Dedifferentiated amniotic fluid mesenchymal stem cell (primary cell): ENCODE measurements at regions not wholly inside any gene's neighbourhood (a gene's known extent, or its start where the extent isn't known, plus 50 kb on each side); places are given as distances from the start of the nearest gene placed in this dataset.

Experiments
- DNase-seq: peaks from one replicate; pipeline ENCODE4 v3.0.0-alpha.2; 2016; ENCODE audit errors: extremely low spot score

GRCh38 chr12:24143928-24144327, 194.5 kb upstream of the SOX5 start:
- DNase-seq = no peak

GRCh38 chr12:24139035-24139434, 189.6 kb upstream of the SOX5 start:
- DNase-seq = no peak

- DNase-seq = no peak
Observed at GRCh38 chr12:24138041-24138440, 188.6 kb upstream of the SOX5 start.

GRCh38 chr12:24135158-24135850, 185.8 kb upstream of the SOX5 start:
- DNase-seq = no peak

DNA sequence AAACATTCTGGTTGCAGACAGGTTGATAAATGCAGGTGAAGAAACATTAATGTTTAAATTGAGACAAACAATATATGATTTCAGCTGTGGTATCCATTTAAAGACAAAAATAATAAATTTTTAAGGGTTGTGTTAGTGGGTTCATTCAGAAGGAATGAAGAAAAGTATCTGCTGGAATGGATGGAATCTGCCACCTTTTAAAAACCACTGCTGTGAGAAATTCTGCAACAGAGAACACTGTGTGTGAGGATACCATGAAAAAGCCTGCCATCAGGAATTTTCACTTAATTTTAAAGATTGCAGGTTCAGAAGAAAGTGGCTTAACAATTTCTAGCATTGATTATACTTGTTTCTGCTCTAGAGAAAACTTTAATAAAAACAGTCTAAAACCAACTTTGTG, 184.6 kb upstream of the SOX5 start:
- no peak for DNase-seq

GRCh38 chr12:24133384-24133783, 183.9 kb upstream of the SOX5 start:
- DNase-seq = no peak

DNA sequence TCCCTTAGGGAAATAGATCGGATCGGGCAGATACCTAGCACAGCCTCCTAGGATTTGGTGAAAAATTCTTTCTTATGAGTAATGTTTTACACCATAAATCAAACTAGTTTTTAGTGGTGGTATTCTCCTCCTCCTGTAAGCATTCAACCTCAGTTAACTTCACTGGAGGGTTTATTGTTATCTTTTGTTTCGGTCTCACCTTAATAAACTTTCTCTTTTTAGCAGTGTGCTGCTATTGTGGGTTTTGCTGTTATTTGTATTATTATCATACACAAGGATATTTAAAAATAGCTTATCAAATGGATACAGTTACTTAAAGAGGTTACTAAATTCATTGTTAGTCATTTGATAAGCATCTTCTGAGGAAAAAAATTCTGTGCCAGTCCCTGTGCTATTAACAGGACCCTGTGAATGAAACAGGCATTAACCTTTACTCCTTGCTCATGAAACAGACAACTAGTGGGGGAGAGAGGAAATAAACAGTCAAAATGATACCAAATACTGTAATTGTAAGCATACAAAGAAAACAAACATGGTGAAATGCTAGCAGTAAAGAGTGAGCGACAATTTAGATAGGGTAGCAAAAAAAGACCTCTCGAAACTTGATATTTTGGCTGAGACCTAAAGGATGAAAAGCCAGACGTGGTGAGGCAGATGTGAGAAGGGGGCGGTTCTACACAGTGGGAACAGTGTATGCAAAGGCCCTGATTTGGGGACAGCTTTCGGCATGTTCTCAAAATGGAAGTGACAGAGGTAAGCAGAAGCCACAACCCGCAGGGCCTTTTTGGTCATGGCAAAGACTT, 178.7 kb upstream of the SOX5 start:
- DNase-seq = no peak

DNA sequence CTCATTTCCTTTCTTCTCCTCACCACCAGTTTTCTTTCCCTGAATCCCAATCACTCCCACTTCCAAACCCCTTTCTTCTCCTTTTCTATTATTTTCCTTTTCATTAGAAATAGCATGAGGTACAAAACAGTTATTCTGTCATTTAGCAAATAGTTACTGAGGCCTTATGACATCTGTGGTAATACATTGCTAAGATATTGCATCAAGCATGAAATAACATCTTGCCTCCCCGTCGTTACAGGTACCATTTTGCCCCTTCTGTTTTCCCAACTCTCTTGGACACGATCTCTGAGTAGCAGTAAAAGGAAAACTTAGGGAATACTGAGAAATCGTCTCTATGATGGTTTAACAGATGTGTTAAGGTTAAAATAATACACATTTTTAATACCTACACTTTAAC, 175.8 kb upstream of the SOX5 start:
- DNase-seq = no peak

DNA sequence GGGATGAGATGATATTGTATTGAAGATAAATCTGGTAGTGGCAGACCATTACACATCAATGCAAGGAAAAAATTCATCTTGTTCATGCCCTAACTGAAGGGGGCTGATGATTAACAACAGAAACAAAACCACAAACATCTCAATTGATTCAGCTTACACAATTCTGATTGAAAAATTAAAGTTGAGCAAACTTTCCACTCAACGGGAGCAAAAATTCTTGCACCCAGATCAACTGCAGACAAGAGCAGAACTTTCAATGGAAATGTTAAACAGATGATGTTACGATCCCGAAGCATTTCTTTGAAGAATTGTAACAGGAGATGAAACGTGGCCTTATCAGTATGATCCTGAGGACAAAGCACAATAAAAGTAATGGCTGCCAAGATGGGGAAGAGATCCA, 172.4 kb upstream of the SOX5 start:
- DNase-seq = no peak

DNA sequence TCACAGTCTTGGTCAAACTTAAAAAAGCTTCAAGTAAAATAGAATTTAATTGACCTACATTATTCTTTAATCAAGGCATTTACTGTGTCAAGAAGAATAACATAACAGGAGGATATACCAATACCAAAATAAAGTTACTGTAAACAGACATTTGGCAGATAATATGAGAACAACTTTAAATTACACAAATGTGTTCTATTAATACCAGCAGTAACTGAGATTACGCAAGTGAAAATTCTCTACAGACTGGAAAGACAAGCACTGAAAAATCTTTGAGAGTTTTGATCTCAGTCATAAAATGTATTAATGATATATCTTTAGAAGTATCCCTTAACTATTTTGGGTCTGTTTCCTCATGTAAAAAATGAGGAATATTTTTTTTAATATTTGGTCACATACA, 169.2 kb upstream of the SOX5 start:
- no peak for DNase-seq

DNA sequence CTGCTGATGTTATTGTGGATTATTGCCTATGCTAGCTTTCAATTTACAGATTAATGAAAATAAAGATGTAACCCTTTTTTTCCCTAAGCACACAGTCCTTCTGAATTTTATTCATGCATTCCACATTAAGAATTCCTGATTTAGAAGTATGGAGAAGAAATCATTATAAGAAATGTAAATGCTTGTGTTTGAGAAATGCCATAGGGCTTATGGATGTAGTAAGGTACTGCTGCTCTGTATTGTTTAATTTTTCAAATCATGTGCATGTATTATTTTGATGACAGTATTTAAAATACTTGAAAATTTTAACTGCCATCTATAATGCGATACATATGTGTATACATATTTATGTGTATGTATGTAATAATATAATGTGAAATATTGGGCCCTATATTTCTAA, 167.1 kb upstream of the SOX5 start:
- no peak for DNase-seq

DNA sequence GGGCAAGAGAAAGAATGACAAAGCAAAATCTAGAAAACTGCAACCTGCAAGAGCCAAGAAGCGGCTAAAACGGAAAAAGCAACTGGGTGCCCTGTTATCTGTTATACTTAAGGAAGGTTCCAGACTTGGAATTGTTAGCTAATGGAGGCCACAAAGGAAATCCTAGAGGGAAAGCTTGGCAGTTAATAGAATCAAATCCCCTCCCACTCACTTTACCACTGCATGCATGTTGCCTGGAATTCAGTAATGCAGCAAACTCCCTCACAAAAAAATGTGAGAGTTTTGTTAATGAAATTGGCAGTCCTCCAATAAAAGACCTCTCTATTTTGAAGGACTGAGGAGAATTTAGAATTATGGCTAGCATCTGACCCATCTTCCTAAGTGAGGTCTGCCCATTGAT, 164.2 kb upstream of the SOX5 start:
- DNase-seq = no peak

GRCh38 chr12:24111616-24112015, 162.1 kb upstream of the SOX5 start:
- DNase-seq = no peak

DNA sequence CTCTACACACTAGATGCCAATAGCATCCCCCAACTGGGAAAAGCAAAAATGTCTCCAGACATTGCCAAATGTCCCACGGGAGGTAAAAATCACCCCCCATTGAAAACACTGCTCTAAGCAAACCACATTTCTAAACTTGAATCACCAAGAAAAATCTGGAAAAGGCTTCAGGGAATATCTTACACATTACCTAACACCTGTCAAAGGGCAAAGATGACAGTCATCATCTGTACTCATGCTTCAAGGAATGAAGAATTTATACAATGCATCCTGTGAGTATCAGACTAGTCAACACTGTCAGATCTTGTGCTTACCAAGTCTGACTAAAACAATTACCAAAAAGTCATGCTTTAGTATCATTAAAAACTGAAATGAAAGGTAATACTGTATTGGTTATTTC, 161.6 kb upstream of the SOX5 start:
- DNase-seq = no peak

- DNase-seq = no peak
Observed at GRCh38 chr12:24109381-24110039, 160.0 kb upstream of the SOX5 start.

DNA sequence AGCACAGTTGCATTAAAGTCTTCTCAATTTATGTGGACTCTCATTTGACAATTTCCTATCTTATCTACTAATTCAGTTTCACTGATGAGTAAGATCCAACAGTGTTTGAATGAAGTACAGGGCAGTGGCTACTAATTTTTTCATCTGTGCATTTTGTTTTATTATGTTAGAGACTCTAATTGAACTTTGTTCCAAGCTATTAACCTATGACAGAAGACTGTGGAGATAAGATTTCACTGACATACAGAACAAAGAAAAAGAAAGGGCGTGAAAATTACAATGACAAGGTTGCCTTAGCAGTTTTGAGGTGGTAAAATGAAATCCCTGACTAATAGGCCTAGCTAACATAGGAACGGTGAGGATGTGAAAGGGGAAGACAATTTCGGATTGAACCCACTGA, 153.2 kb upstream of the SOX5 start:
- no peak for DNase-seq

DNA sequence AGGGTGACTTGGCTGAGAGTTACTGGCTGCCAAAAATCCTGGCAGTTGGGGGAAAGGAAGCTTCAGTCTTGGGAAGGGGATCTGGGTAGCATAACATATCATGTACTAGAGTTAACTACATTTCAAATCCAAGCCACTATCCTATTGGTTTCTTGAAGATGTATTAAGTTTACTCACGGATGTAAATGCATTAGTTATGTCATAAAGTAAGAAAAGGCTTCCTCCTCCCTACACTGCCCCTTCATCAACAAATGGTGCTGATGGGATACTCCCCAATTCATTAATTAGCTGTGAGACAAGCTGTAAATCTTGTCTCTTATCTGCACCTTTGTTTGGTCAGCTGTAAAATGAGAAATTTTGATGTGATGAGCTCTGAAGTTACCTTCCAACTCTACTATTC, 150.1 kb upstream of the SOX5 start:
- no peak for DNase-seq

DNA sequence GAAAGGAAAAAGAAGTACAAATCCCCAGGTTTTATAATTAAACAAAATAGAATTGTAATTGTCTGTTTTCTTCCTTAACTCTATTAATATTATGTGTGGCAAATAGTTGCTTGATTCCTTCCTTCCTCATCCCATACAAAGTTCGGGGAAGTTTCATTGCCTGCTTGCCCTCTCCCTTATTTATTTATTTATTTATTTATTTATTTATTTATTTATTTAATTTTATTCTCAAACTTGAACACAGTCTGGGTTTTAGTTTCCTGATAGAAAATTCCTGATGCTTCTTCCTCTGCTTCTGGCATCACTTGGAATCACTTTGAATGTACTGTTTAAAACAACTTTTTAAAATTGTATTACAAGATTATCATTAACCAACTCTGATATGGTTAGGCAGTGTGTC, 145.8 kb upstream of the SOX5 start:
- no peak for DNase-seq

GRCh38 chr12:24089510-24089890, 140.0 kb upstream of the SOX5 start:
- no peak for DNase-seq

- no peak for DNase-seq
Observed at GRCh38 chr12:24088751-24089509, 139.5 kb upstream of the SOX5 start.

DNA sequence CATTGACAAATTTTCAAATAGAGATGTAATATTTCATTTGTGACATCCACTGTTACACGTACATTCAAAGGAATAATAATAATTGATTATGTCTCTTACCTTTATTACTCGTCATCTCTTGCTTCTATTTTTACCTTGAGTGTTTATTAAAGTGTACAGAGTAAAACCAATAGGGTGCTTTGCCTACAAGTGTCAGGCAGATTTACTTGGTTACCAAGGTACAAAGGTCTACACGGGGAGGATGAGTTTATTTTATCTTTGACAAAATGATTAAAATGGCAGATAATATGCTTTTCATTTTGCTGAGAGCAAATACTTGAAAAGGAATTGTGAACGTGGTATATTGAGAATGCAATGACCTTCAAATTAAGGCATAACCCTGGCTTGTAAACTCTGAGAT, 137.8 kb upstream of the SOX5 start:
- DNase-seq = no peak

DNA sequence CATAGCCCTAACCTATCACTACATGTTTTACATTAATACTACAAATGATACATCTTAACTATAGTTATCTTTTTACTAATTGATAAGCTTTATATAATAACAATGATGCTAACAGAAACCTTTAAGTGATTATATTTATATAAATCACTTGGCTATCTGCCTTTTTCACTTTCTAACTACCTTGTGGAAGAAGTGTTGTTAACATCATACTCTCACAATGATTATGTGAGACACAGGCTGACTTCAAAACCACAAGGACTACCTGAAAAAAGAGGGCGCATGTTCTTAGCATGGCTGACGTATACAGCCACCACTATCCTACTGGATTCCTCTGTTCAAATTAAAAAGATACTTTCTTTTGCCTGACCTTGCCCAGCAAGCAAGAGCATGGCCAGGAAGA, 135.3 kb upstream of the SOX5 start:
- no peak for DNase-seq
